Liver (tissue), 8 donors: ENCODE measurements at regions not wholly inside any gene's neighbourhood (a gene's known extent, or its start where the extent isn't known, plus 50 kb on each side); places are given as distances from the start of the nearest gene placed in this dataset.

Source experiments
- DNase-seq: peaks from one replicate; pipeline ENCODE4 v3.0.0-alpha.2; 2017; ENCODE audit warnings: low spot score
- H3K27ac ChIP-seq, 2 donors: one replicate each; pipeline ENCODE4 v1.7.0; 2013; ENCODE audit warnings: inconsistent platforms in 2 of 2, low read length in 2 of 2, control low read depth in 1 of 2, low read depth in 1 of 2, mild to moderate bottlenecking in 1 of 2
- H3K27me3 ChIP-seq, 4 donors: one replicate each; pipeline versions ENCODE4 v1.6.1 to v1.7.0; 2013; ENCODE audit warnings: low read length in 3 of 4, inconsistent platforms in 1 of 4, mild to moderate bottlenecking in 1 of 4, moderate library complexity in 1 of 4; ENCODE audit not compliant: control insufficient read depth in 4 of 4, insufficient read depth in 4 of 4
- H3K36me3 ChIP-seq, 4 donors: one replicate each; pipeline versions ENCODE4 v1.6.1 to v1.7.0; 2013; ENCODE audit warnings: low read length in 3 of 4, mild to moderate bottlenecking in 3 of 4, low read depth in 1 of 4, moderate library complexity in 1 of 4; ENCODE audit not compliant: control insufficient read depth in 4 of 4, insufficient read depth in 3 of 4
- H3K4me1 ChIP-seq, 4 donors: one replicate each; pipeline versions ENCODE4 v1.6.1 to v1.7.0; 2013; ENCODE audit warnings: low read length in 3 of 4, mild to moderate bottlenecking in 3 of 4, moderate library complexity in 1 of 4; ENCODE audit not compliant: control insufficient read depth in 4 of 4, insufficient read depth in 4 of 4
- H3K4me3 ChIP-seq, 3 donors: one replicate each; pipeline versions ENCODE4 v1.6.1 to v1.7.0; 2013; ENCODE audit warnings: low read length in 3 of 3, control low read depth in 1 of 3, low read depth in 1 of 3, mild to moderate bottlenecking in 1 of 3
- H3K9ac ChIP-seq, 2 donors: one replicate each; pipeline ENCODE4 v1.7.0; 2013; ENCODE audit warnings: low read length in 2 of 2, mild to moderate bottlenecking in 2 of 2, moderate library complexity in 2 of 2, control low read depth in 1 of 2, low read depth in 1 of 2
- H3K9me3 ChIP-seq, 4 donors: one replicate each; pipeline versions ENCODE4 v1.6.1 to v1.7.0; 2013; ENCODE audit warnings: low read length in 3 of 4; ENCODE audit not compliant: control insufficient read depth in 4 of 4
- ATF3 ChIP-seq: IDR thresholded peaks from 2 replicates; pipeline ENCODE4 v1.6.1; 2016; ENCODE audit warnings: antibody characterized with exemption
- EGR1 ChIP-seq, 2 donors: IDR thresholded peaks; 2 replicates each; pipeline ENCODE4 v1.6.1; 2016 to 2018; ENCODE audit warnings: antibody characterized with exemption in 2 of 2, low read depth in 2 of 2
- FOXA1 ChIP-seq: IDR thresholded peaks from 2 replicates; pipeline ENCODE4 v1.6.1; 2016; ENCODE audit warnings: antibody characterized with exemption
- FOXA2 ChIP-seq: IDR thresholded peaks from 2 replicates; pipeline ENCODE4 v1.6.1; 2016; ENCODE audit warnings: antibody characterized with exemption
- GABPA ChIP-seq, 2 donors: IDR thresholded peaks in 1 of 2; conservative IDR thresholded peaks in 1 of 2; 2 replicates each; pipeline ENCODE4 v1.6.1; 2016; ENCODE audit warnings: antibody characterized with exemption in 2 of 2, mild to moderate bottlenecking in 1 of 2, moderate library complexity in 1 of 2
- HNF4A ChIP-seq, 2 donors: conservative IDR thresholded peaks; 2 replicates each; pipeline ENCODE4 v1.6.1; 2016; ENCODE audit warnings: antibody characterized with exemption in 2 of 2, mild to moderate bottlenecking in 2 of 2
- HNF4G ChIP-seq: IDR thresholded peaks from 2 replicates; pipeline ENCODE4 v1.6.1; 2016; ENCODE audit warnings: antibody characterized with exemption
- JUND ChIP-seq, 2 donors: IDR thresholded peaks; 2 replicates each; pipeline ENCODE4 v1.6.1; 2016; ENCODE audit warnings: antibody characterized with exemption in 2 of 2
- NR2F2 ChIP-seq: IDR thresholded peaks from 2 replicates; pipeline ENCODE4 v1.6.1; 2016; ENCODE audit warnings: antibody characterized with exemption
- RAD21 ChIP-seq, 2 donors: IDR thresholded peaks; 2 replicates each; pipeline ENCODE4 v1.6.1; 2016; ENCODE audit warnings: antibody characterized with exemption in 2 of 2, mild to moderate bottlenecking in 2 of 2
- SP1 ChIP-seq: IDR thresholded peaks from 2 replicates; pipeline ENCODE4 v1.6.1; 2018; ENCODE audit warnings: antibody characterized with exemption, mild to moderate bottlenecking
- TAF1 ChIP-seq: conservative IDR thresholded peaks from 2 replicates; pipeline ENCODE4 v1.6.1; 2016; ENCODE audit warnings: antibody characterized with exemption, mild to moderate bottlenecking
- YY1 ChIP-seq: IDR thresholded peaks from 2 replicates; pipeline ENCODE4 v1.6.1; 2016; ENCODE audit warnings: antibody characterized with exemption, mild to moderate bottlenecking
- WGBS: extraction: QIAGEN DNeasy Blood & Tissue Kit; methylation state at CpG from one replicate; pipeline ENCODE4 v1.1.7; 2013; 5-methylcytosine and 5-hydroxymethylcytosine counted together
- TF ChIP-seq, protein P1 (sequence below): IDR thresholded peaks from 2 replicates; pipeline ENCODE4 v1.6.1; 2016; ENCODE audit warnings: antibody characterized with exemption
- TF ChIP-seq, protein P2 (sequence below): IDR thresholded peaks from 2 replicates; pipeline ENCODE4 v1.6.1; 2016; ENCODE audit warnings: antibody characterized with exemption
- TF ChIP-seq, protein P3 (sequence below): IDR thresholded peaks from 2 replicates; pipeline ENCODE4 v1.6.1; 2016; ENCODE audit warnings: antibody characterized with exemption, mild to moderate bottlenecking
- TF ChIP-seq, protein P4 (sequence below): fragments of 150-350 bp; IDR thresholded peaks from 2 replicates; pipeline ENCODE4 v1.5.1; 2017; ENCODE audit warnings: improper control_type of control experiment, low read depth, low read length; ENCODE audit not compliant: missing input control
- donor health status: healthy.
- donor health status: healthy.
- donor health status: healthy.
- donor health status: healthy.
- donor health status: healthy.

GRCh38 chr12:87518481-87518880, 510.7 kb downstream of the C12orf50 start:
- Histone ChIP-seq H3K9me3 (no peaks in the 10 kb centered on the region), H3K27me3 (no peaks in the 10 kb centered on the region), H3K27ac (no peak overlapping the region), H3K36me3 (no peaks in the 10 kb centered on the region), H3K9ac (no peak overlapping the region), H3K4me3 (no peak overlapping the region), H3K4me1 (peaks cover 0 to 9% (median 4%) of the 10 kb centered on the region in 4 donors)
- no peak for DNase-seq
- WGBS: 85% methylated on average over 1 of the region's 1 CpG
- no peak for TF ChIP-seq HNF4A (conservative IDR thresholded peaks at IDR 0.05)
- TF ChIP-seq, protein P1, sequence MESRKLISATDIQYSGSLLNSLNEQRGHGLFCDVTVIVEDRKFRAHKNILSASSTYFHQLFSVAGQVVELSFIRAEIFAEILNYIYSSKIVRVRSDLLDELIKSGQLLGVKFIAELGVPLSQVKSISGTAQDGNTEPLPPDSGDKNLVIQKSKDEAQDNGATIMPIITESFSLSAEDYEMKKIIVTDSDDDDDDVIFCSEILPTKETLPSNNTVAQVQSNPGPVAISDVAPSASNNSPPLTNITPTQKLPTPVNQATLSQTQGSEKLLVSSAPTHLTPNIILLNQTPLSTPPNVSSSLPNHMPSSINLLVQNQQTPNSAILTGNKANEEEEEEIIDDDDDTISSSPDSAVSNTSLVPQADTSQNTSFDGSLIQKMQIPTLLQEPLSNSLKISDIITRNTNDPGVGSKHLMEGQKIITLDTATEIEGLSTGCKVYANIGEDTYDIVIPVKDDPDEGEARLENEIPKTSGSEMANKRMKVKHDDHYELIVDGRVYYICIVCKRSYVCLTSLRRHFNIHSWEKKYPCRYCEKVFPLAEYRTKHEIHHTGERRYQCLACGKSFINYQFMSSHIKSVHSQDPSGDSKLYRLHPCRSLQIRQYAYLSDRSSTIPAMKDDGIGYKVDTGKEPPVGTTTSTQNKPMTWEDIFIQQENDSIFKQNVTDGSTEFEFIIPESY: no peak
- no peak for TF ChIP-seq JUND (IDR thresholded peaks at IDR 0.05)
- TF ChIP-seq, protein P2, sequence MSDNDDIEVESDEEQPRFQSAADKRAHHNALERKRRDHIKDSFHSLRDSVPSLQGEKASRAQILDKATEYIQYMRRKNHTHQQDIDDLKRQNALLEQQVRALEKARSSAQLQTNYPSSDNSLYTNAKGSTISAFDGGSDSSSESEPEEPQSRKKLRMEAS: no peak
- TF ChIP-seq, protein P3, sequence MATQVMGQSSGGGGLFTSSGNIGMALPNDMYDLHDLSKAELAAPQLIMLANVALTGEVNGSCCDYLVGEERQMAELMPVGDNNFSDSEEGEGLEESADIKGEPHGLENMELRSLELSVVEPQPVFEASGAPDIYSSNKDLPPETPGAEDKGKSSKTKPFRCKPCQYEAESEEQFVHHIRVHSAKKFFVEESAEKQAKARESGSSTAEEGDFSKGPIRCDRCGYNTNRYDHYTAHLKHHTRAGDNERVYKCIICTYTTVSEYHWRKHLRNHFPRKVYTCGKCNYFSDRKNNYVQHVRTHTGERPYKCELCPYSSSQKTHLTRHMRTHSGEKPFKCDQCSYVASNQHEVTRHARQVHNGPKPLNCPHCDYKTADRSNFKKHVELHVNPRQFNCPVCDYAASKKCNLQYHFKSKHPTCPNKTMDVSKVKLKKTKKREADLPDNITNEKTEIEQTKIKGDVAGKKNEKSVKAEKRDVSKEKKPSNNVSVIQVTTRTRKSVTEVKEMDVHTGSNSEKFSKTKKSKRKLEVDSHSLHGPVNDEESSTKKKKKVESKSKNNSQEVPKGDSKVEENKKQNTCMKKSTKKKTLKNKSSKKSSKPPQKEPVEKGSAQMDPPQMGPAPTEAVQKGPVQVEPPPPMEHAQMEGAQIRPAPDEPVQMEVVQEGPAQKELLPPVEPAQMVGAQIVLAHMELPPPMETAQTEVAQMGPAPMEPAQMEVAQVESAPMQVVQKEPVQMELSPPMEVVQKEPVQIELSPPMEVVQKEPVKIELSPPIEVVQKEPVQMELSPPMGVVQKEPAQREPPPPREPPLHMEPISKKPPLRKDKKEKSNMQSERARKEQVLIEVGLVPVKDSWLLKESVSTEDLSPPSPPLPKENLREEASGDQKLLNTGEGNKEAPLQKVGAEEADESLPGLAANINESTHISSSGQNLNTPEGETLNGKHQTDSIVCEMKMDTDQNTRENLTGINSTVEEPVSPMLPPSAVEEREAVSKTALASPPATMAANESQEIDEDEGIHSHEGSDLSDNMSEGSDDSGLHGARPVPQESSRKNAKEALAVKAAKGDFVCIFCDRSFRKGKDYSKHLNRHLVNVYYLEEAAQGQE: no peak
- no peak for TF ChIP-seq YY1
- no peak for TF ChIP-seq NR2F2
- TF ChIP-seq ATF3: no peak
- no peak for TF ChIP-seq FOXA1
- TF ChIP-seq HNF4G: no peak
- TF ChIP-seq RAD21 (IDR thresholded peaks at IDR 0.05): no peak
- TF ChIP-seq GABPA (IDR thresholded peaks at IDR 0.05 in 1 of 2, conservative IDR thresholded peaks at IDR 0.05 in 1 of 2): no peak
- TF ChIP-seq, protein P4, sequence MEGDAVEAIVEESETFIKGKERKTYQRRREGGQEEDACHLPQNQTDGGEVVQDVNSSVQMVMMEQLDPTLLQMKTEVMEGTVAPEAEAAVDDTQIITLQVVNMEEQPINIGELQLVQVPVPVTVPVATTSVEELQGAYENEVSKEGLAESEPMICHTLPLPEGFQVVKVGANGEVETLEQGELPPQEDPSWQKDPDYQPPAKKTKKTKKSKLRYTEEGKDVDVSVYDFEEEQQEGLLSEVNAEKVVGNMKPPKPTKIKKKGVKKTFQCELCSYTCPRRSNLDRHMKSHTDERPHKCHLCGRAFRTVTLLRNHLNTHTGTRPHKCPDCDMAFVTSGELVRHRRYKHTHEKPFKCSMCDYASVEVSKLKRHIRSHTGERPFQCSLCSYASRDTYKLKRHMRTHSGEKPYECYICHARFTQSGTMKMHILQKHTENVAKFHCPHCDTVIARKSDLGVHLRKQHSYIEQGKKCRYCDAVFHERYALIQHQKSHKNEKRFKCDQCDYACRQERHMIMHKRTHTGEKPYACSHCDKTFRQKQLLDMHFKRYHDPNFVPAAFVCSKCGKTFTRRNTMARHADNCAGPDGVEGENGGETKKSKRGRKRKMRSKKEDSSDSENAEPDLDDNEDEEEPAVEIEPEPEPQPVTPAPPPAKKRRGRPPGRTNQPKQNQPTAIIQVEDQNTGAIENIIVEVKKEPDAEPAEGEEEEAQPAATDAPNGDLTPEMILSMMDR: no peak
- TF ChIP-seq FOXA2: no peak
- no peak for TF ChIP-seq TAF1
- no peak for TF ChIP-seq EGR1 (IDR thresholded peaks at IDR 0.05; ENCODE audit: low read depth in 2 of 2)
- TF ChIP-seq SP1: no peak

DNA sequence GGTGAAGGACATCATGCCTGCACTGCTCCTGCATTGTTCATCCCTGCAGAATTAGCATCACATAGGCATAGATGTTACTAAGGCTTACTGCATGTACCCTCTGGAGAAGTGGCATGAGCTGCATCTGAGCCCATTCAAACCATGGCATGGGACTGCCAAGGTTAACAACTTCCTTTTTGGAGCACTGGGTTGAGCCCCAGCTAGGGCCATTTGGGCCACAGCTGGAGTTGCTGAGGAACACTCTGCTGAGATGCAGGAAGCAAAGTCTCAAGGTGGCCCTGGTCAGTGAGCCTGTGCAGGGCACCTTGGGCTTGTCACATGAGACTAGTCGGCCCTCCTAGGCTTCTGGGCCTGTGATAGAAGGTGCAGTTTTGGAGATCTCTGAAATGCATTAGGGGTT, 511.2 kb downstream of the C12orf50 start:
- H3K27me3 ChIP-seq: no peaks in the 10 kb centered on the region
- whole genome bisulfite sequencing: 87% methylated on average over 1 of the region's 1 CpG

More for the DNA sequence above, 511.2 kb downstream of the C12orf50 start:
- Histone ChIP-seq H3K36me3 (no peaks in the 10 kb centered on the region), H3K4me3 (no peak overlapping the region), H3K9ac (no peak overlapping the region), H3K4me1 (peaks cover 0 to 9% (median 4%) of the 10 kb centered on the region in 4 donors), H3K27ac (no peak overlapping the region), H3K9me3 (no peaks in the 10 kb centered on the region)
- DNase-seq: no peak
- TF ChIP-seq GABPA (IDR thresholded peaks at IDR 0.05 in 1 of 2, conservative IDR thresholded peaks at IDR 0.05 in 1 of 2) (no peak), YY1 (no peak), HNF4A (conservative IDR thresholded peaks at IDR 0.05) (no peak), TAF1 (no peak), HNF4G (no peak), NR2F2 (no peak), EGR1 (IDR thresholded peaks at IDR 0.05; ENCODE audit: low read depth in 2 of 2) (no peak), SP1 (no peak), JUND (IDR thresholded peaks at IDR 0.05) (no peak), ATF3 (no peak), RAD21 (IDR thresholded peaks at IDR 0.05) (no peak)
- TF ChIP-seq, protein P3: no peak
- TF ChIP-seq, protein P1: no peak
